HG02973 (cell line): ENCODE measurements at regions not wholly inside any gene's neighbourhood (a gene's known extent, or its start where the extent isn't known, plus 50 kb on each side); places are given as distances from the start of the nearest gene placed in this dataset.
"Not testable (repeated sequence)": the region's sequence is repeated elsewhere in the genome, so short reads cannot be mapped to it uniquely, and the experiment has no call there.

ENCODE experiments used
- ATAC-seq: cut with Tn5 transposase; IDR thresholded peaks from one replicate; pipeline ENCODE4 v1.9.1; 2021; ENCODE audit warnings: moderate library complexity; ENCODE audit not compliant: unreplicated experiment

- ATAC-seq, result no peak
Measured at GRCh38 chr3:170660139-170660538, 74.3 kb upstream of the SLC7A14 start.

GRCh38 chr3:170657312-170657711 lies 71.4 kb upstream of the SLC7A14 start:
- ATAC-seq, result no peak

- no peak for ATAC-seq
Measured at GRCh38 chr3:170656284-170656683, 70.4 kb upstream of the SLC7A14 start.

- no peak for ATAC-seq
Measured at GRCh38 chr3:170653801-170654200, 67.9 kb upstream of the SLC7A14 start.

GRCh38 chr3:170651260-170651845 lies 65.5 kb upstream of the SLC7A14 start:
- no peak for ATAC-seq

GRCh38 chr3:170650557-170650956 lies 64.7 kb upstream of the SLC7A14 start:
- ATAC-seq, result not testable (repeated sequence)

GRCh38 chr3:170644711-170645110 lies 58.8 kb upstream of the SLC7A14 start:
- no peak for ATAC-seq

- no peak for ATAC-seq
Measured at GRCh38 chr3:170643831-170644230, 58.0 kb upstream of the SLC7A14 start.

GRCh38 chr3:170642882-170643601 lies 57.2 kb upstream of the SLC7A14 start:
- ATAC-seq, result no peak

GRCh38 chr3:170641510-170642236 lies 55.8 kb upstream of the SLC7A14 start:
- no peak for ATAC-seq

- no peak for ATAC-seq
Measured at GRCh38 chr3:170640737-170641171, 54.9 kb upstream of the SLC7A14 start.

- no peak for ATAC-seq
Measured at GRCh38 chr3:170638988-170639387, 53.1 kb upstream of the SLC7A14 start.

GRCh38 chr3:170637306-170637705 lies 51.4 kb upstream of the SLC7A14 start:
- no peak for ATAC-seq

- no peak for ATAC-seq
Measured at GRCh38 chr3:170636400-170636973, 50.6 kb upstream of the SLC7A14 start.
